HEK293 (cell line): ENCODE measurements at regions not wholly inside any gene's neighbourhood (a gene's known extent, or its start where the extent isn't known, plus 50 kb on each side); places are given as distances from the start of the nearest gene placed in this dataset.

Experiments
- CTCF ChIP-seq: fragments of 450-650 bp; formaldehyde crosslinking; IDR thresholded peaks from 2 replicates; pipeline ENCODE4 v1.5.1; 2016; ENCODE audit warnings: missing biosample characterization, missing genetic modification characterization
- IKZF3 ChIP-seq: fragments of 450-650 bp; IDR thresholded peaks from 2 replicates; pipeline ENCODE4 v1.5.0; 2018; ENCODE audit warnings: missing biosample characterization, mild to moderate bottlenecking, missing genetic modification characterization, moderate library complexity
- KLF10 ChIP-seq: fragments of 450-650 bp; IDR thresholded peaks from 2 replicates; pipeline ENCODE4 v1.5.1; 2018; ENCODE audit warnings: missing biosample characterization, mild to moderate bottlenecking, missing genetic modification characterization
- REST ChIP-seq: fragments of 450-650 bp; formaldehyde crosslinking; IDR thresholded peaks from 2 replicates; pipeline ENCODE4 v1.5.1; 2016; ENCODE audit warnings: missing biosample characterization, missing genetic modification characterization
- TCF7L2 ChIP-seq: IDR thresholded peaks from 2 replicates; pipeline ENCODE4 v1.6.1; 2011; ENCODE audit warnings: low read depth, mild to moderate bottlenecking, inconsistent platforms, low read length, moderate library complexity, borderline replicate concordance
- ZBTB7A ChIP-seq: fragments of 450-650 bp; formaldehyde crosslinking; IDR thresholded peaks from 2 replicates; pipeline ENCODE4 v1.5.1; 2016; ENCODE audit warnings: low read depth, missing biosample characterization, missing genetic modification characterization
- ZNF174 ChIP-seq: fragments of 450-650 bp; formaldehyde crosslinking; IDR thresholded peaks from 2 replicates; pipeline ENCODE4 v1.5.0; 2017; ENCODE audit warnings: missing biosample characterization, mild to moderate bottlenecking, missing genetic modification characterization
- ZNF398 ChIP-seq: fragments of 450-650 bp; formaldehyde crosslinking; IDR thresholded peaks from 2 replicates; pipeline ENCODE4 v1.5.1; 2017; ENCODE audit warnings: missing biosample characterization, missing genetic modification characterization
- ZNF488 ChIP-seq: fragments of 450-650 bp; formaldehyde crosslinking; IDR thresholded peaks from 2 replicates; pipeline ENCODE4 v1.5.1; 2016; ENCODE audit warnings: missing biosample characterization, missing genetic modification characterization
- ZNF544 ChIP-seq: fragments of 450-650 bp; formaldehyde crosslinking; IDR thresholded peaks from 2 replicates; pipeline ENCODE4 v1.5.0; 2017; ENCODE audit warnings: missing biosample characterization, missing genetic modification characterization
- ZNF785 ChIP-seq: fragments of 450-650 bp; formaldehyde crosslinking; IDR thresholded peaks from 2 replicates; pipeline ENCODE4 v1.5.1; 2016; ENCODE audit warnings: missing biosample characterization, missing genetic modification characterization

GRCh38 chr11:92300876-92301275 is 76.3 kb downstream of the FAT3 start:
- TF ChIP-seq CTCF (no peak), ZBTB7A (tag by site-specific recombination) (no peak), ZNF785 (tag by site-specific recombination) (no peak), IKZF3 (no peak), TCF7L2 (no peak), REST (tag by site-specific recombination) (no peak), ZNF488 (no peak), ZNF398 (tag by site-specific recombination) (no peak), ZNF174 (tag by site-specific recombination) (no peak), KLF10 (tag by site-specific recombination) (no peak), ZNF544 (no peak)
